ENCODE measurements at regions not wholly inside any gene's neighbourhood (a gene's known extent, or its start where the extent isn't known, plus 50 kb on each side); places are given as distances from the start of the nearest gene placed in this dataset.

DNA sequence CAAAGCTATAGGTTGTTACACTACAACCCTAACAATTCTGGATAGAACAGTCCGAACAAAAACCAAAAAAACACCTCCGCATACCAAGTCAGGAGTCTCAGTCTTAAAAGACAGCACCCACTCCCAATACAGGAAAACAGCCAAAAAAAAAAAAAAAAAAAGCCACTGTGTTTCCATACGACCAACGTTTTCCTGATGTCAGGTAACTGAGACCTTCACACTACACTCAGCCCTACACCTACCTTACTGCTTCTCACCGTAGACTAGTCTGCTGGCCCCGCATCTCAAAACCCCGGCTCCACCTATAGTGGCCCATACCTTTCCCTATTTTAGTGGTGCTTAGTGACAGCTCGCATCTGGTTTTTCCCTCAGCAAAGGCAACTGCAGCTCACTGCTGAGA, 339.5 kb upstream of the ADAMTS9 start:
- no peak for TF ChIP-seq EZH2 (IDR thresholded peaks at IDR 0.05; ENCODE audit: insufficient read depth, poor library complexity, severe bottlenecking)
- TF ChIP-seq EZH2phosphoT487 (IDR thresholded peaks at IDR 0.05; ENCODE audit: insufficient read depth, low read depth) = no peak
